PFSK-1 (cell line): ENCODE measurements at regions not wholly inside any gene's neighbourhood (a gene's known extent, or its start where the extent isn't known, plus 50 kb on each side); places are given as distances from the start of the nearest gene placed in this dataset.

ENCODE experiments used
- FOXP2 ChIP-seq: optimal IDR thresholded peaks from 2 replicates; pipeline ENCODE3; 2011; ENCODE audit warnings: borderline replicate concordance, control low read depth, inconsistent platforms; ENCODE audit not compliant: insufficient read depth; ENCODE audit errors: extremely low read length, extremely low read depth
- POLR2AphosphoS5 ChIP-seq: IDR thresholded peaks from 2 replicates; pipeline ENCODE4 v1.6.1; 2012; ENCODE audit warnings: low read depth, mild to moderate bottlenecking, control low read depth, low read length, moderate library complexity
- REST ChIP-seq, 2 experiments: IDR thresholded peaks; 2 replicates each; pipeline versions ENCODE4 v1.6.1 to v1.8.0; 2011 to 2012; ENCODE audit warnings: low read depth in 2 of 2, low read length in 2 of 2, control low read depth in 1 of 2, inconsistent platforms in 1 of 2, mild to moderate bottlenecking in 1 of 2, moderate library complexity in 1 of 2; ENCODE audit not compliant: insufficient read depth in 1 of 2
- TAF1 ChIP-seq: IDR thresholded peaks from 2 replicates; pipeline ENCODE4 v1.6.1; 2012; ENCODE audit warnings: low read length, control low read depth, borderline replicate concordance; ENCODE audit not compliant: insufficient read depth

GRCh38 chr5:167793700-167794099 is 497.7 kb upstream of the WWC1 start:
- TF ChIP-seq REST (IDR thresholded peaks at IDR 0.05; ENCODE audit: insufficient read depth in 1 of 2, low read depth in 2 of 2, low read length in 2 of 2) (no peak), POLR2AphosphoS5 (no peak), TAF1 (no peak), FOXP2 (no peak)
